GM19395 (cell line): ENCODE measurements at regions not wholly inside any gene's neighbourhood (a gene's known extent, or its start where the extent isn't known, plus 50 kb on each side); places are given as distances from the start of the nearest gene placed in this dataset.
"Not testable (repeated sequence)": the region's sequence is repeated elsewhere in the genome, so short reads cannot be mapped to it uniquely, and the experiment has no call there.

Experiments
- ATAC-seq: cut with Tn5 transposase; IDR thresholded peaks from one replicate; pipeline ENCODE4 v1.9.1; 2021; ENCODE audit warnings: mild to moderate bottlenecking, moderate library complexity; ENCODE audit not compliant: unreplicated experiment

DNA sequence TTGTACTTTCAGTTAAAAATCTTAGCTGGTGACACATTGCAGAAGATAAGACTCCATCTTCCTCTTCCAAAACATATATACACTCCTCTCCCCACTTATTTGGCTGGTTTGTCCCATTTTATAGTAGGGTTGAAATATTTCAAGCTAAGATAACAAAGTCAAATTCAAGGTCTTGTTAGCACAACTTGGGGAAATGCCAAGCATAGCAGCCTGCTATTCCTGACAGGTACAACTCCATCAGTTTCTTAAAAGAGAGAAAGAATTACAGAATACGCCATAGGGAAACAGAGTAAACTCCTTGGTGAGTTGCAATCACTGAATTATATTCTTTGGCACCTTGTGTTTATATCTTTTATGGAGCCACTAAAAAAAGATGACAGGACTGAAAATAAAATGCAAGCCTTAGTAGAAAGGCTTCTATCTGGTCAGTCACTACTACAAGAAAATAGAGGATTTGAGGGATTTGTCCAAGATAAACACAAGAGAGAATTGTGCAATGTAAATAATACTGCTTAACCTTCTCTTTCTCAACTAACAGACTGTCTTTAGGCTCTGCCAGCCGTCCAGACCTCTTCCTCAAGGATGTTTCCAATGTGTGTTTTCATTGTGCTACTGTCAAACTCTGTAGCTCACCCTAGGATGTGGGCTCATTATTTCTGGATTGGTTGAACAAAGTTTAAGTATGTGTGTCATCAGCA is 170.3 kb downstream of the VEGFC start:
- ATAC-seq = no peak

DNA sequence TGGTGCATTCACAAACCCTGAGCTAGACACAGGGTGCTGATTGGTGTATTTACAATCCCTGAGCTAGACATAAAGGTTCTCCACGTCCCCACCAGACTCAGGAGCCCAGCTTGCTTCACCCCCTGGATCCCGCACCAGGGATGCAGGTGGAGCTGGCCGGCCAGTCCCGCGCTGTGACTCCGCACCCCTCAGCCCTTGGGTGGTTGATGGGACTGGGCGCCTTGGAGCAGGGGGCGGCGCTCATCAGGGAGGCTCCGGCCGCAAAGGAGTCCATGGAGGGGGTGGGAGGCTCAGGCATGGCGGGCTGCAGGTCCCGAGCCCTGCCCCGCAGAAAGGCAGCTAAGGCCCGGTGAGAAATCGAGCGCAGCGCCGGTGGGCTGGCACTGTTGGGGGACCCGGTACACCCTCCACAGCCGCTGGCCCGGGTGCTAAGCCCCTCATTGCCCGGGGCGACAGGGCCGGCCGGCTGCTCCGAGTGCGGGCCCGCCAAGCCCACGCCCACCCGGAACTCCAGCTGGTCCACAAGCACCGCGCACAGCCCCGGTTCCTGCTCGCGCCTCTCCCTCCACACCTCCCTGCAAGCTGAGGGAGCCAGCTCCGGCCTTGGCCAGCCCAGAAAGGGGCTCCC is 167.6 kb downstream of the VEGFC start:
- not testable (repeated sequence) for ATAC-seq

DNA sequence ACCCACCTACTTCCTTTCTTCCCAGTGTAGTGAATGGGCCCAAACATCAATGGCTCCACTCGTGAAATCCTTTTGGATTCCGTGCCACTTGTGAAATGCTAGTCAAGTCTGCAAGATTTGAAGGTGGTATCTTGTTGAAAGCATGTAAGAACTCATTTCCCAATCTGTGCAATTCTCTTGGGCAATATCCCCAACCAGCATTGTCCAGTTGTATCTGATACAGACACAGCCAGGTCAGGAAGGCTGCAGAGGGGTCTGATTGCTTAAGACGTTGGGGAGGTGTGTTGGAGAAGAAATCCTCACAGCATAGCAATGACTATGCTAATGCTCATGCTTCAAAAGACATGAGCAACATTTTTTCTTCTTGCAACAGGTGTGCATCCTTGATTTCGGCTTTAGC is 164.8 kb downstream of the VEGFC start:
- no peak for ATAC-seq

DNA sequence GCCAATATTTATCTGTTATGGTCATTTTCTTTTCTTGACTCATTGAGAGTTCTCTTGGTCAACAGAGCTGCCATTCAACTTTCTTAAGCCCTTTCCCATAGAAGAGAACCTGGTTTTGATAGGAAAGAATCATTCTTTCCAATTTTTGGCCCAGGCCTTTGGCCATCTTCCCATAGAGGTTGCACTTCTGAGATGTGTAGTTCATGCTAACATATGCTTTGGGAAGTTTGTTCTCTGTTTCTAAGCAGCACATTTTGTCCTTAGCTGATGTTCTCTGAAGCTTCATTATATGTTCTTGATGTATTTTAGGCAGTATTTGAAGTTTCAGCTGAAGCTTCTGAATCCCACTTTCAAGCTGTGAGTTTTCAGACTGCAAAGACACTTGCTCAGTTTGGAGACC is 161.1 kb downstream of the VEGFC start:
- no peak for ATAC-seq
